Kidney epithelial cell (primary cell): ENCODE measurements at regions not wholly inside any gene's neighbourhood (a gene's known extent, or its start where the extent isn't known, plus 50 kb on each side); places are given as distances from the start of the nearest gene placed in this dataset.

Experiments used
- DNase-seq: peaks from one replicate; pipeline ENCODE4 v3.0.0-alpha.2; 2010; ENCODE audit warnings: low read depth
- H3K27me3 ChIP-seq: 2 replicates; pipeline ENCODE4 v1.6.0; 2011; ENCODE audit warnings: low read length; ENCODE audit not compliant: control insufficient read depth, insufficient read depth
- H3K36me3 ChIP-seq: 2 replicates; pipeline ENCODE4 v1.5.1; 2011; ENCODE audit warnings: low read length; ENCODE audit not compliant: control insufficient read depth, insufficient read depth
- H3K4me3 ChIP-seq: 2 replicates; pipeline ENCODE4 v1.5.1; 2011; ENCODE audit warnings: low read depth, mild to moderate bottlenecking, control low read depth, low read length
- CTCF ChIP-seq: IDR thresholded peaks from 2 replicates; pipeline ENCODE4 v1.5.1; 2011; ENCODE audit warnings: mild to moderate bottlenecking, moderate library complexity, low read length, control low read depth, inconsistent platforms; ENCODE audit not compliant: insufficient read depth, poor library complexity, severe bottlenecking

DNA sequence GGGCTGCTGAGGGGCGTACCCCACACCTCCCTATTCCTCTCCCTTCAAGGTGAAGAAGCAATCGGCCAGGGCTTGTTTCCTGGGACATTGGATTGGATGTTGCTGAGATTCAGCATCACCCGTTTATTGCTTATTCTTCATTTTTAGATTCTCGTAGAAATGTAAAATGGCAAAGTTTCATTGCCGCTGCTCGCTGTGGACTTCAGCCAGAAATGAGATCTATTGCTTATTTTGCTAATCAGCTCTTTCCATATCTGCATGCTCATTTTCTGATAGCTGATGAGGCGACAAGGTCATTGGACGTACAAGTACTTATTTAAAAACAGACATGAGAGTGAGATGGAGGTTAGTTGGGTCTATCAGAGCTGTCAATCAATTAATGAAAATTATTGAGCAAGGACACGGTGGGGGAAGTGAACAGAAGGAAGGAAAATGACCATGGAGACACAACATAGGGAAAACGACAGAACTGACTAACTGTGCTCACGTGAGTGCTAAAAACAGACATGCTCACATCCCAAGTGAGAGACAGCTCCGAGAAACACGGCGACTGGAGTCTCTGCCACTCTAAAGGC is 471.2 kb downstream of the NR2F2 start:
- Histone ChIP-seq H3K4me3 (no peak overlapping the region), H3K27me3 (no peaks in the 10 kb centered on the region), H3K36me3 (no peaks in the 10 kb centered on the region)
- TF ChIP-seq CTCF = no peak
- DNase-seq = no peak

DNA sequence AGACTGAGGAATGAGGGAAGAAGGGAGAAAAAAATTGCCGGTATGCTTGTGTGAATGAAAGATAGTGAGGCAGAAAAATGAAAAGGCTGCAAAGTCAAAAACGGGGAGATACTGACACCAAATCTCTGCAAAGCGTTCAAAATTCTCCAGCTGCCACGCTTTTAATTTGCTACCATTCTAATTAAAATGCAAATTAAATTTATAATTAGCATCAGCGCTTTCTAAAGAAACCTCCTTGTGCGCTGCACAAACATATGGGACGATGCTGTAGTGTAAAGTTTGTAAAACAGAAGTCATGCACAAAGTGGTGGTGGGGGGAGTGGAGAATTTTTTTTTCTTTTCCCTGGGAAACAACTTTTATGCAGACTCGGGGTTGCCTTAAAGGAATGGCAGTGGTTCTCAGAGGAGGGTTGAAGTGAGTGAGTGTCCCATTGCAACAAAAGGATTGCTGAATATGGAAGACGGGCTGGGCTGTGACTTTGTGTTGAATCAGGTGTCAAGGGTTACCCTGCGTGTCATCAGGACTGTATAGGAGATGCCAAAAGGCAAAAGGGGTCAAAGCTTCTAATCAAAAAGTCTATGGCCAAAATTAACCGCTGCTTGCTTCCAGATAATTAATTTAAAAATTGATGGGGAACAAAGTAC is 472.2 kb downstream of the NR2F2 start:
- Histone ChIP-seq H3K36me3 (no peaks in the 10 kb centered on the region), H3K27me3 (no peaks in the 10 kb centered on the region), H3K4me3 (no peak overlapping the region)
- TF ChIP-seq CTCF = no peak
- no peak for DNase-seq

DNA sequence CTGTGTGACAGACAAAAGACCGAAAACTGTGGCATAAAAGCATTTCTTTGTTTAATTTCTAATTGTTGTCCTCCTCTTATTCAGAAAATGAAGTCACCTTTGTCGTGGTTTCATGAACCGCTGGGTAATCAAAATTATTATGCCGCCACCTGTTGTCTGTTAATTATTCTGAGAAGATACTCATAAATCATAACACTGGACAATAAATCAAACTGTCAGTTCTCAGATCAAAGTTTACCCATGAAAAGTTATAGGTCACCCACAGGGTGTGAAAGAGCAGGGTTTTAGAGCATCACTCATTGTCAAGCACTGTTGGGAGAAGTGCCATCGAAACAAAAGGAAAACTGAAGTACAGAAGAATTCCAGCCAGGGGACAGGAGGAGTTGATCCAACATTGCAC is 474.3 kb downstream of the NR2F2 start:
- Histone ChIP-seq H3K4me3 (no peak overlapping the region), H3K27me3 (no peaks in the 10 kb centered on the region)
- TF ChIP-seq CTCF = no peak

DNA sequence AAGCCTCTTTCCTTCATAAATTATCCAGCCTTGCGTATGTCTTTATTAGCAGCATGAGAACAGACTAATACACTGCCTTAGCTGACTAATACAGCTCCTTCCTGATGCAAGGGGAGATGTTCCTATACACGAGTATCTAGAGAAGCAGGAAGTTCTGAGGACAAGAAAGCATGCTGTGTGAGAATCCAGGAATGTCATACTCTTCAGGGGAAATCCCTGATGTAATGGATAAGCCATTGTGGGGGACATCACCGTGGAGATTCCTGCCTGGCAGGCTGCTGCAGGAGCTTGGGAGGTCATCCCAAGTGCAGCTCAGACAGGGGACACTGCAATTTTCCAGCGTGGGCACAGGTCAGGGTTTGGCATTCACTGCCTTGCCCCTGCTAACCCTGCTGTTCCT is 476.9 kb downstream of the NR2F2 start:
- DNase-seq = peak; percentile 12
- no peak for TF ChIP-seq CTCF
- Histone ChIP-seq H3K36me3 (no peaks in the 10 kb centered on the region), H3K27me3 (no peaks in the 10 kb centered on the region), H3K4me3 (no peak overlapping the region)

More for the DNA sequence above, 474.3 kb downstream of the NR2F2 start:
- H3K36me3 ChIP-seq = no peaks in the 10 kb centered on the region
- no peak for DNase-seq

DNA sequence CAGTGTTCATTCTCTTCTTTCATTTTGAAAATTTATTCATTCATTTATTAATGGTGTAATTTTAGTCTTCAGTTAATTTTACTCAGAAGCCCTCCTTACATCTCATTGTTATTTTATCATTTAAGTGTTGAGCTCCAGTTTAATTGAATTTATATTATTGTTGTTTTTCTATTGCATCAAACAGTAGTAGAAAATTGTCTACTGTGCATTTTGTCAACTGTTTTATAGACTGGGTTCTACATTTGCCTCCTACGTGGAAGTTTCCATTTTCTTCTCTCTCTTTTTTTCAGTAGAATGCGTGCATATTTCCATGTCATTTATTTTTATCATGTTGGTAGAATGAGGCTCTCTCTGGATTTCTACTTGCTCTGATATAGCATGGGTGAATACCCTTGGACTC is 487.4 kb downstream of the NR2F2 start:
- DNase-seq = no peak
- TF ChIP-seq CTCF = no peak
- H3K27me3 ChIP-seq = no peaks in the 10 kb centered on the region
- H3K36me3 ChIP-seq = no peaks in the 10 kb centered on the region
- H3K4me3 ChIP-seq = no peak overlapping the region

GRCh38 chr15:96818861-96819260 is 488.4 kb downstream of the NR2F2 start:
- Histone ChIP-seq H3K36me3 (no peaks in the 10 kb centered on the region), H3K27me3 (no peaks in the 10 kb centered on the region), H3K4me3 (no peak overlapping the region)
- no peak for TF ChIP-seq CTCF
- no peak for DNase-seq
